HCT116 (cell line): ENCODE measurements at regions not wholly inside any gene's neighbourhood (a gene's known extent, or its start where the extent isn't known, plus 50 kb on each side); places are given as distances from the start of the nearest gene placed in this dataset.

Experiments used
- ATAC-seq: fragments of 200-7000 bp; cut with Tn5 transposase; 2 replicates; pipeline ENCODE4 v1.9.1; 2020; ENCODE audit warnings: mild to moderate bottlenecking, moderate library complexity
- BruUV-seq: library from RNA; stranded (reverse); fragments of 400-500 nt; replicated peaks from 2 replicates; lab custom pipeline; 2021; lab: Mats Ljungman, UMichigan
- CTCF ChIA-PET: fragments of 300-600 bp; sonication (Branson Sonifier 250); formaldehyde crosslinking; loops from one replicate; lab custom pipeline; 2021; ENCODE audit warnings: antibody characterized with exemption; lab: Charles Lee
- POLR2A ChIA-PET: fragments of 300-600, 350-600 bp; sonication (Branson Sonifier 250); formaldehyde crosslinking; loops from one replicate; lab custom pipeline; 2021; ENCODE audit warnings: antibody characterized with exemption; lab: Charles Lee
- RAD21 ChIA-PET, 2 experiments: fragments of 300-600 bp; sonication (Branson Sonifier 250); formaldehyde crosslinking; loops; one replicate each; lab custom pipeline; 2023; ENCODE audit warnings: low total read pairs in 2 of 2; ENCODE audit not compliant: uncharacterized antibody in 2 of 2, unreplicated experiment in 2 of 2, low non-redundant PET in 1 of 2; lab: Charles Lee
- DNase-seq: peaks from one replicate; pipeline ENCODE4 v3.0.0-alpha.2; 2010; ENCODE audit warnings: low read depth, low spot score
- H2AFZ ChIP-seq: fragments of 200-600 bp; shearing (Covaris generic), sonication (generic); 2 replicates; pipeline ENCODE4 v1.6.1; 2017; ENCODE audit warnings: low read depth, mixed run types, mixed read lengths, antibody characterized with exemption, low read length; ENCODE audit not compliant: poor library complexity, severe bottlenecking
- H3K27ac ChIP-seq: 2 replicates; pipeline ENCODE4 v1.5.1; 2012; ENCODE audit warnings: low read depth, low read length
- H3K27me3 ChIP-seq: fragments of 200-600 bp; sonication (generic); 2 replicates; pipeline ENCODE4 v1.6.1; 2016; ENCODE audit warnings: mixed run types, low read length, mixed read lengths; ENCODE audit not compliant: insufficient read depth
- H3K36me3 ChIP-seq, 2 experiments: fragments of 200-500 bp in 1 of 2; fragments of 200-600 bp in 1 of 2; sonication (Bioruptor generic) in 1 of 2; sonication (generic) in 1 of 2; 2 replicates each; pipeline versions ENCODE4 v1.5.1 to v1.6.1; 2014 to 2016; ENCODE audit warnings: low read length in 2 of 2, inconsistent platforms in 1 of 2, mixed read lengths in 1 of 2, mixed run types in 1 of 2; ENCODE audit not compliant: insufficient read depth in 2 of 2, control insufficient read depth in 1 of 2
- H3K4me1 ChIP-seq, 2 experiments: fragments of 200-600 bp in 1 of 2; sonication (generic) in 1 of 2; 2 replicates each; pipeline versions ENCODE4 v1.5.1 to v1.6.1; 2012 to 2017; ENCODE audit warnings: low read length in 2 of 2, inconsistent platforms in 1 of 2, mild to moderate bottlenecking in 1 of 2, mixed read lengths in 1 of 2, mixed run types in 1 of 2, moderate library complexity in 1 of 2; ENCODE audit not compliant: insufficient read depth in 2 of 2, control insufficient read depth in 1 of 2
- H3K4me2 ChIP-seq: fragments of 200-600 bp; sonication (generic); 2 replicates; pipeline ENCODE4 v1.6.1; 2017; ENCODE audit warnings: mixed run types, low read length, mixed read lengths
- H3K4me3 ChIP-seq, 2 experiments: fragments of 200-600 bp in 1 of 2; sonication (generic) in 1 of 2; replicated peaks in 1 of 2; 2 replicates each; pipeline ENCODE4 v1.5.1; 2011 to 2016; ENCODE audit warnings: low read length in 2 of 2, control low read depth in 1 of 2, low read depth in 1 of 2, mild to moderate bottlenecking in 1 of 2, mixed read lengths in 1 of 2, mixed run types in 1 of 2
- H3K79me2 ChIP-seq: fragments of 200-600 bp; sonication (generic); 2 replicates; pipeline ENCODE4 v1.6.1; 2017; ENCODE audit warnings: mild to moderate bottlenecking, mixed run types, low read length, moderate library complexity, mixed read lengths; ENCODE audit not compliant: insufficient read depth
- H3K9ac ChIP-seq: fragments of 200-600 bp; sonication (generic); 2 replicates; pipeline ENCODE4 v1.6.1; 2016; ENCODE audit warnings: low read length, mixed read lengths
- H3K9me2 ChIP-seq: fragments of 200-600 bp; sonication (generic), shearing (Covaris generic); 2 replicates; pipeline ENCODE4 v1.6.1; 2017; ENCODE audit warnings: mixed run types, mild to moderate bottlenecking, moderate library complexity; ENCODE audit not compliant: insufficient read depth
- H3K9me3 ChIP-seq, 2 experiments: fragments of 200-500 bp in 1 of 2; fragments of 200-600 bp in 1 of 2; sonication (Bioruptor generic) in 1 of 2; sonication (generic) in 1 of 2; 2 replicates each; pipeline ENCODE4 v1.6.1; 2014 to 2017; ENCODE audit warnings: low read length in 2 of 2, mixed read lengths in 2 of 2, inconsistent platforms in 1 of 2, low read depth in 1 of 2, mild to moderate bottlenecking in 1 of 2, mixed run types in 1 of 2, moderate library complexity in 1 of 2; ENCODE audit not compliant: control insufficient read depth in 1 of 2, insufficient read depth in 1 of 2
- H4K20me1 ChIP-seq: fragments of 200-600 bp; sonication (generic), shearing (Covaris generic); 2 replicates; pipeline ENCODE4 v1.6.1; 2017; ENCODE audit warnings: mixed run types, mild to moderate bottlenecking, moderate library complexity; ENCODE audit not compliant: insufficient read depth
- CBX3 ChIP-seq: IDR thresholded peaks from 2 replicates; pipeline ENCODE4 v1.6.1; 2012; ENCODE audit warnings: low read depth
- POLR2A ChIP-seq: IDR thresholded peaks from 2 replicates; pipeline ENCODE4 v1.7.0; 2011; ENCODE audit warnings: borderline replicate concordance; ENCODE audit not compliant: insufficient read depth, insufficient read length; ENCODE audit errors: extremely low read depth
- RAD21 ChIP-seq: IDR thresholded peaks from 2 replicates; pipeline ENCODE4 v1.6.1; 2012; ENCODE audit warnings: low read depth, mild to moderate bottlenecking
- YY1 ChIP-seq: IDR thresholded peaks from 2 replicates; pipeline ENCODE4 v1.6.1; 2011; ENCODE audit warnings: low read length, low read depth, moderate library complexity, mild to moderate bottlenecking; ENCODE audit not compliant: insufficient replicate concordance; ENCODE audit errors: extremely low read depth
- intact Hi-C: fragments of 100-400 bp; cut with micrococcal nuclease; formaldehyde crosslinking; loops from 2 replicates; pipeline ENCODE4 v1.10.0; 2022
- TF ChIP-seq, protein P1 (sequence below), 3 experiments: fragments of 200-600 bp in 1 of 3; sonication (generic) in 1 of 3; IDR thresholded peaks in 2 of 3; conservative IDR thresholded peaks in 1 of 3; 2 replicates each; pipeline ENCODE4 v1.5.1; 2012 to 2017; ENCODE audit warnings: low read depth in 2 of 3, low read length in 2 of 3, antibody characterized with exemption in 1 of 3, borderline replicate concordance in 1 of 3, control low read depth in 1 of 3, mild to moderate bottlenecking in 1 of 3, mixed read lengths in 1 of 3, mixed run types in 1 of 3, moderate library complexity in 1 of 3; ENCODE audit not compliant: insufficient read depth in 1 of 3
- TF ChIP-seq, protein P2 (sequence below): IDR thresholded peaks from 2 replicates; pipeline ENCODE4 v1.6.1; 2012; ENCODE audit warnings: low read depth
- TF ChIP-seq, protein P3 (sequence below): IDR thresholded peaks from 2 replicates; pipeline ENCODE4 v1.6.1; 2011; ENCODE audit warnings: mild to moderate bottlenecking, low read length, moderate library complexity; ENCODE audit not compliant: insufficient replicate concordance; ENCODE audit errors: extremely low read depth

- H3K27me3 ChIP-seq, result no peaks in the 10 kb centered on the region
- peak overlapping the region; percentile 67 for H2AFZ ChIP-seq
- RAD21 ChIA-PET, result interaction anchor here in 1 of 2 experiments (1.1 kb wide), 2 partner anchors 295 to 322 kb away, joined by 3 read pairs; no protein-coding TSS in a partner anchor
- no peaks in the 10 kb centered on the region for H3K36me3 ChIP-seq
- H4K20me1 ChIP-seq, result no peaks in the 10 kb centered on the region
- no peaks in the 10 kb centered on the region for H3K9me3 ChIP-seq
- BruUV-seq, result no TSS peak
- DNase-seq, result peak; percentile 34
- no peaks in the 10 kb centered on the region for H3K79me2 ChIP-seq
- POLR2A ChIA-PET, result interaction anchor here (0.9 kb wide), 1 partner anchor 11 kb away, joined by 3 read pairs; no protein-coding TSS in a partner anchor
- CTCF ChIA-PET, result interaction anchor here (1.0 to 2.1 kb wide), 10 partner anchors 9 to 810 kb away, joined by 3 to 12 read pairs (median 4); no protein-coding TSS in a partner anchor
- no peak overlapping the region for H3K9ac ChIP-seq
- no peak overlapping the region for H3K4me2 ChIP-seq
- ATAC-seq, result peak; percentile 96
- TF ChIP-seq, protein P1, sequence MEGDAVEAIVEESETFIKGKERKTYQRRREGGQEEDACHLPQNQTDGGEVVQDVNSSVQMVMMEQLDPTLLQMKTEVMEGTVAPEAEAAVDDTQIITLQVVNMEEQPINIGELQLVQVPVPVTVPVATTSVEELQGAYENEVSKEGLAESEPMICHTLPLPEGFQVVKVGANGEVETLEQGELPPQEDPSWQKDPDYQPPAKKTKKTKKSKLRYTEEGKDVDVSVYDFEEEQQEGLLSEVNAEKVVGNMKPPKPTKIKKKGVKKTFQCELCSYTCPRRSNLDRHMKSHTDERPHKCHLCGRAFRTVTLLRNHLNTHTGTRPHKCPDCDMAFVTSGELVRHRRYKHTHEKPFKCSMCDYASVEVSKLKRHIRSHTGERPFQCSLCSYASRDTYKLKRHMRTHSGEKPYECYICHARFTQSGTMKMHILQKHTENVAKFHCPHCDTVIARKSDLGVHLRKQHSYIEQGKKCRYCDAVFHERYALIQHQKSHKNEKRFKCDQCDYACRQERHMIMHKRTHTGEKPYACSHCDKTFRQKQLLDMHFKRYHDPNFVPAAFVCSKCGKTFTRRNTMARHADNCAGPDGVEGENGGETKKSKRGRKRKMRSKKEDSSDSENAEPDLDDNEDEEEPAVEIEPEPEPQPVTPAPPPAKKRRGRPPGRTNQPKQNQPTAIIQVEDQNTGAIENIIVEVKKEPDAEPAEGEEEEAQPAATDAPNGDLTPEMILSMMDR (IDR thresholded peaks at IDR 0.05 in 2 of 3, conservative IDR thresholded peaks at IDR 0.05 in 1 of 3; ENCODE audit: borderline replicate concordance in 1 of 3, insufficient read depth in 1 of 3, low read depth in 2 of 3, low read length in 2 of 3), result peak; percentile 28 to 48 (median 47); a peak in 5 of 6 replicates
- TF ChIP-seq RAD21 (peak; percentile 45), CBX3 (0 out of 2 replicates have a peak, but pooled peaks have one; percentile 41), YY1 (no peak), POLR2A (no peak)
- TF ChIP-seq, protein P2, sequence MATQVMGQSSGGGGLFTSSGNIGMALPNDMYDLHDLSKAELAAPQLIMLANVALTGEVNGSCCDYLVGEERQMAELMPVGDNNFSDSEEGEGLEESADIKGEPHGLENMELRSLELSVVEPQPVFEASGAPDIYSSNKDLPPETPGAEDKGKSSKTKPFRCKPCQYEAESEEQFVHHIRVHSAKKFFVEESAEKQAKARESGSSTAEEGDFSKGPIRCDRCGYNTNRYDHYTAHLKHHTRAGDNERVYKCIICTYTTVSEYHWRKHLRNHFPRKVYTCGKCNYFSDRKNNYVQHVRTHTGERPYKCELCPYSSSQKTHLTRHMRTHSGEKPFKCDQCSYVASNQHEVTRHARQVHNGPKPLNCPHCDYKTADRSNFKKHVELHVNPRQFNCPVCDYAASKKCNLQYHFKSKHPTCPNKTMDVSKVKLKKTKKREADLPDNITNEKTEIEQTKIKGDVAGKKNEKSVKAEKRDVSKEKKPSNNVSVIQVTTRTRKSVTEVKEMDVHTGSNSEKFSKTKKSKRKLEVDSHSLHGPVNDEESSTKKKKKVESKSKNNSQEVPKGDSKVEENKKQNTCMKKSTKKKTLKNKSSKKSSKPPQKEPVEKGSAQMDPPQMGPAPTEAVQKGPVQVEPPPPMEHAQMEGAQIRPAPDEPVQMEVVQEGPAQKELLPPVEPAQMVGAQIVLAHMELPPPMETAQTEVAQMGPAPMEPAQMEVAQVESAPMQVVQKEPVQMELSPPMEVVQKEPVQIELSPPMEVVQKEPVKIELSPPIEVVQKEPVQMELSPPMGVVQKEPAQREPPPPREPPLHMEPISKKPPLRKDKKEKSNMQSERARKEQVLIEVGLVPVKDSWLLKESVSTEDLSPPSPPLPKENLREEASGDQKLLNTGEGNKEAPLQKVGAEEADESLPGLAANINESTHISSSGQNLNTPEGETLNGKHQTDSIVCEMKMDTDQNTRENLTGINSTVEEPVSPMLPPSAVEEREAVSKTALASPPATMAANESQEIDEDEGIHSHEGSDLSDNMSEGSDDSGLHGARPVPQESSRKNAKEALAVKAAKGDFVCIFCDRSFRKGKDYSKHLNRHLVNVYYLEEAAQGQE, result no peak
- TF ChIP-seq, protein P3, sequence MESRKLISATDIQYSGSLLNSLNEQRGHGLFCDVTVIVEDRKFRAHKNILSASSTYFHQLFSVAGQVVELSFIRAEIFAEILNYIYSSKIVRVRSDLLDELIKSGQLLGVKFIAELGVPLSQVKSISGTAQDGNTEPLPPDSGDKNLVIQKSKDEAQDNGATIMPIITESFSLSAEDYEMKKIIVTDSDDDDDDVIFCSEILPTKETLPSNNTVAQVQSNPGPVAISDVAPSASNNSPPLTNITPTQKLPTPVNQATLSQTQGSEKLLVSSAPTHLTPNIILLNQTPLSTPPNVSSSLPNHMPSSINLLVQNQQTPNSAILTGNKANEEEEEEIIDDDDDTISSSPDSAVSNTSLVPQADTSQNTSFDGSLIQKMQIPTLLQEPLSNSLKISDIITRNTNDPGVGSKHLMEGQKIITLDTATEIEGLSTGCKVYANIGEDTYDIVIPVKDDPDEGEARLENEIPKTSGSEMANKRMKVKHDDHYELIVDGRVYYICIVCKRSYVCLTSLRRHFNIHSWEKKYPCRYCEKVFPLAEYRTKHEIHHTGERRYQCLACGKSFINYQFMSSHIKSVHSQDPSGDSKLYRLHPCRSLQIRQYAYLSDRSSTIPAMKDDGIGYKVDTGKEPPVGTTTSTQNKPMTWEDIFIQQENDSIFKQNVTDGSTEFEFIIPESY, result no peak
- TF ChIP-seq, all 23 proteins: peak for 3
- Histone ChIP-seq H3K4me3 (no peak overlapping the region), H3K27ac (no peak overlapping the region), H3K9me2 (no peaks in the 10 kb centered on the region), H3K4me1 (peaks cover 2 to 5% of the 10 kb centered on the region in 2 experiments; a peak in 1 of 4 replicates)
- intact Hi-C loops, result loop anchor here (5.0 kb wide), 1 partner anchor 293 kb away; no protein-coding TSS in a partner anchor
These were observed 405.9 kb upstream of the LMCD1 start for GRCh38 chr3:8095724-8096123.
